ENCODE measurements at regions not wholly inside any gene's neighbourhood (a gene's known extent, or its start where the extent isn't known, plus 50 kb on each side); places are given as distances from the start of the nearest gene placed in this dataset.
A peak's percentile ranks its signal among the peaks of the same experiment; 100 is the strongest.
"Not testable (repeated sequence)": the region's sequence is repeated elsewhere in the genome, so short reads cannot be mapped to it uniquely, and the experiment has no call there.

DNA sequence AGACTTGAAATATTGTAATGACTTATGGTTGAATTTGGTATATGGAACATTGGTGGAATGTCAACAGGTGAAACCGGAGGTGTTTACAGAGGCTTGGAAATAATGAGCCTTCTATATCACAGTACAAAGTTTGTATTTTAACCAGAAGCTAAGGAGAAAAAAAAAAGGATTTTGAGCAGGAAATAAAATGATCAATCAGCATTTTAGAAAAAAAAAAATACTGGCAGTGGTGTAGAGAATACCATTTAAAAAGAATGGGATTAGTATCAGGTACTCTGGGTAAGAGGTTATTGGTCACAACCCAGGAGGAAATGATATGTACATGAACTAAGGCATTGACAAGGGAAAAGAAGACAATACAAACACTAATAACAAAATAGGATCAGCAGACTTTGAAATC is 587.1 kb upstream of the HTR2C start:
- DNase-seq: no peak

DNA sequence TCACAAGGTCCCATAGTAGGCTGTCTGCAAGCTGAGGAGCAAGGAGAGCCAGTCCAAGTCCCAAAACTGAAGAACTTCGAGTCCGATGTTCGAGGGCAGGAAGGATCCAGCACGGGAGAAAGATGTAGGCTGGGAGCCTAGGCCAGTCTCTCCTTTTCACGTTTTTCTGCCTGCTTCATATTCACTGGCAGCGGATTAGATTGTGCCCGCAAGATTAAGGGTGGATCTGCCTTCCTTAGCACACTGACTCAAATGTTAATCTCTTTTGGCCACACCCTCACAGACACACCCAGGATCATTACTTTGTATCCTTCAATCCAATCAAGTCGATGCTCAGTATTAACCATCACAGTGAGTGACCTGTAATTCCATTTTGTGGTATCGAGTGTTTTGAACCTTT is 592.2 kb upstream of the HTR2C start:
- DNase-seq: not testable (repeated sequence)

DNA sequence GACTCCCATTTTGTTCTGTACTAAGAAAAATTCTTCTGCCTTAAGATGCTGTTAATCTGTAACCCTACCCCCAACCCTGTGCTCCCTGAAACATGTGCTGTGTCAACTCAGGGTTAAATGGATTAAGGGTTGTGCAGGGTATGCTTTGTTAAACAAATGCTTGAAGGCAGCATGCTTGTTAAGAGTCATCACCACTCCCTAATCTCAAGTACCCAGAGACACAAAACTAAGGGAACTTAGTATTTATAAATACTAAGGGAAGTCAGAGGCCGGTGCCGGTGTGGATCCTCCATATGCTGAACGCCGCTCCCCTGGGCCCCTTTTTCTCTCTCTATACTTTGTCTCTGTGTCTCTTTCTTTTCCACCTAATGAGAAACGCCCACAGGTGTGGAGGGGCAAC is 593.2 kb upstream of the HTR2C start:
- not testable (repeated sequence) for DNase-seq

DNA sequence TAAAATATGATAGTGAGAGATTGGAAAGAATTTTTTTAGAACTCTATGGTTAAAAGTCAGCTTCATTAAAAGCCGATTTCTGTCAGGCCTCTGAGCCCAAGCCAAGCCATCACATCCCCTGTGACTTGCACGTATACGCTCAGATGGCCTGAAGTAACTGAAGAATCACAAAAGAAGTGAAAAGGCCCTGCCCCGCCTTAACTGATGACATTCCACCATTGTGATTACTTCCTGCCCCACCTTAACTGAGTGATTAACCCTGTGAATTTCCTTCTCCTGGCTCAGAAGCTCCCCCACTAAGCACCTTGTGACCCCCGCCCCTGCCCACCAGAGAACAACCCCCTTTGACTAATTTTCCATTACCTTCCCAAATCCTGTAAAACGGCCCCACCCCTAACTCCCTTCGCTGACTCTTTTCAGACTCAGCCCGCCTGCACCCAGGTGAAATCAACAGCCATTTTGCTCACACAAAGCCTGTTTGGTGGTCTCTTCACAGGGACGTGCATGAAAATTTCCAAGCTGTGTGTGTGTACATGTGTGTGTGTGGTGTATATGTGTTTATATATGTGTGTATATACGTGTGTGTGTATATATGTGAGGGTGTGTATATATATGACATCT is 595.5 kb upstream of the HTR2C start:
- DNase-seq: not testable (repeated sequence)

DNA sequence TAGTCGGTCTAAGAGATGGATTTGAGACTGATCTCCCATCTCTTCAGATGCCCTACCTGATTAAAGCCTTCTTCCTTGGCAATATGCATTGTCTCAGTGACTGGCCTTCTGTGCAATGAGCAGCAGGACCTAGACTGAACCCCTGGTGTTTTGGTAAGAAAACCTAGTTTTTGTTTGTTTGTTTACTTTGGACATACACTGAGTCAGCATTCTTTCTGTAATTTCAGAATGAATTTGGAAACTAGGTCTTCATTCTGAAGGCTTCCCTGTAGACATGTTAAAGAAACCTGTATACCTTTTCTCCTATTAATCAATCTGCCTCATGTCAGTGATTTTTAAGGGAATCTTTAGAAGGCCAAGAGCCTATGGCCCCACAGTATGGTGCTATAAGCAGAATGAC is 597.5 kb upstream of the HTR2C start:
- no peak for DNase-seq

DNA sequence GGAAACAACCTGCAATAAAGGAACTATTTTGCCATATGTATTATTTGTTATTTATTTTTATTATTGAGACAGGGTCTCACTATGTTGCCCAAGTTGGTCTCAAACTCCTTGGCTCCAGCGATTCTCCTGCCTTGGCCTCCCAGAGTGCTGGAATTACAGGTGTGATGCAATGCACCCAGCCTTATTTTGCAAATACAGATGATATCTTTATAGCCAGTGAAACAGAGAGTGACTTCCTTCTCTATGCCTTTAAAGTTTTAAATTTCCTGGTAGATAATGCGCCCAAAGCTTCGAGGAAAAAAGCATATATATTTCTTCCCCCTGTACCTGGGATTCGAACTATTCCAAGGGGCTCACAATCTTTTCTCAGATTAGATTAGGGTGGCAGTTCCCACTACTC is 601.1 kb upstream of the HTR2C start:
- DNase-seq: no peak

DNA sequence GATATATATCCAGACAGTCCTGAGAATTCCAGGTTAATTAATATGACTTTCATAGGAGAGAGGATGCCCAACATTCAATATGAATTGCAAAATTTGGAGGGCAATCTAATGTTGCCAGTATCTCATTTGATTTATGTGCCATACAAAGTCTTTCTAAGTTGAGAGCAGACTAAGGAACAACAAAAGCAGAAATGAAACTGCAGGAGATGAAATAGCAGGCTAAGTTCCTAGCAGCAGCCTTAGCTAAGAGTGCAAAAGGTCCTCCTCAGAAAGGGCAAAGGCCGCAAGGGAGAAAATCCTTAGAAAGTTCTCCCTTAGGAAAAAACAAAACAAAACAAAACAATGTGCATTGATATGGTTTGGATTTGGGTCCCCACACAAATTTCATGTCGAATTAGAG is 602.9 kb upstream of the HTR2C start:
- DNase-seq: no peak

DNA sequence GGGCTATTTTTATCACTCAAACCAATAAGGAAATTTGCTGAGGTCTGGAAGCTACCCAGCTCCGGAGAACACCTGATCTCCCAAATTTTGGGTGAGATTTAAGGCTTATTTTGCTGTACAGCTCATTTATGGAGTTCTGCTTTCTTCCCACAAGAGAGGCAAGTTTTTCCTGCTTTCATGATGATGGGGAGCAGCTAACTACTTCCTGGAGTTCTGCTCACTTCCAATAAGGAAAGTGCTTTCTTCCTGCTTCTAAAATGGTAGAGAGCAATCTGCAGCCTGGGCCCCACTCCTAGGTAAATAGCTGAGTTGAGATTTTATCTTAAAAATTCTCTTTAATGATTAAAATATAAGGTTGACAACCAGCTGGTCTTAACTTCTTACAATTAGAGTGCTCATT is 606.0 kb upstream of the HTR2C start:
- no peak for DNase-seq

DNA sequence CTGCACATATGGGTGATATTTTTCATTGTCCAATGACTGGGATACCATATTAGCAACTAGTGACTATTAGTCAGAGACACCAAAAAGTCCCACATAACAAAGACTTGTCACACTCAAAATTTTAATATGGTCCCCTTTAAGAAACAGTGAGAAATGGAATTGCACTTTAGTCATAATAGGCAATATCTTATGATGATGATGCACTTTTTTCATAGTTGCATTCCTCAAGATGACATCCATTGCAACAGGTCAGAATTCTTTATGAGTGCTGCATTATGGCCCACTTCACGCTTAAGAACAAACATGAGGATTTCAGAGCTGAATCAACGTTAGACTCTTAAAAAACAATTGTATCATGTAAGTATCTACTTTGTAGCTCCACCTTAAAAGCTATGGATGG is 608.4 kb upstream of the HTR2C start:
- no peak for DNase-seq

DNA sequence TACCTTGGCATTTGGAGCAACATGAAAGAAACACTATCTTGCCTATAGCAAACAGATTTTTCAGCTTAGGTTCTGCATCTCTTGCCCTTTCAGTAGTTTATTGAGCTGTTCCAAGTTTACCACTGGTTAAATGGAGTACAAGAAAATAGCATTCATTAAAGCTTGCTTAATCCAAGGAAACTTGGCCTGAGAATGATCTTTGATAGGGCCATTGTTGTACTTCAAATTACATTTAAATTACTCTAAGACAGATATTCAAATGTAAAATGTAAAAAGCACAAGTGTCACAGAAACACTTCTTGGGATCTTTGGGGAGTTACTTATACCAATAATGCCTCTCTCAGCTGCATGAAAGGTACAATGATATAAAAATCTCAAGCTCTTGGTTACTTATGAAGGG is 609.0 kb upstream of the HTR2C start:
- DNase-seq: no peak

DNA sequence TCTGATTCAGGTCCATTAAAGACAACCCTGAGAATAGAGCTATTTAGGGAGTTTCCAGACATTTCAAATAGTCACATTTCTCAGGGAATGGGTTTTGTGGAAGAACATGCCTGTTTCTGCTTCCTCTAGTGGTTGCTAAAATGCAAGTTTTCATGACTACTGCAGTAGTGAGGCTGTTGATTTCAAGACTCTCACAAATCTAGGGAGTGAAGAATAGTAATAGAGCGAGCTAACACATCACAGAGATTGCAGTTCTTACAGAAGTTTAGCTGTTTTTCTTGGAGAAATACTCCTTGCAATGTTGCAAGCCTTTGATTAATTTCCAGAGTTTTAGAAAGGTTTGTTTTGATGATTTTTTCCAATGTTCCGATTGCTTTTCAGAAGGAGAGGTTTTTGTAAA is 610.2 kb upstream of the HTR2C start:
- no peak for DNase-seq

DNA sequence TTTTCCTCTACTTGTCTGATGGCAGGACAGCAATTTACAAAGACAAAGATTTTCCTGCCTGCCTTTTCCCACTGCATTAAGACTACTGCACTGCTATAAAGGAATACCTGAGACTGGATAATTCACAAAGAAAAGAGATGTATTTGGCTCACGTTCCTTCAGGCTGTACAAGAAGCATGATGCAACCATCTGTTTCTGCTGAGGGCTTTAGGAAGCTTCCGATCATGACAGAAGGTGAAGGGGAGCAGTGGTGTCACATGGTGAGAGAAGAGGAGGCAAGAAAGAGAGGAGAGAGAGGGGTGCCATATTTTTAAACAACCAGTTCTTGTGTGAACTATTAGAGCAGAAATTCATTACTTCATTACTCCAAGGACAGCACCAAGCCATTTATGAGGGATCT is 617.1 kb upstream of the HTR2C start:
- DNase-seq: no peak

DNA sequence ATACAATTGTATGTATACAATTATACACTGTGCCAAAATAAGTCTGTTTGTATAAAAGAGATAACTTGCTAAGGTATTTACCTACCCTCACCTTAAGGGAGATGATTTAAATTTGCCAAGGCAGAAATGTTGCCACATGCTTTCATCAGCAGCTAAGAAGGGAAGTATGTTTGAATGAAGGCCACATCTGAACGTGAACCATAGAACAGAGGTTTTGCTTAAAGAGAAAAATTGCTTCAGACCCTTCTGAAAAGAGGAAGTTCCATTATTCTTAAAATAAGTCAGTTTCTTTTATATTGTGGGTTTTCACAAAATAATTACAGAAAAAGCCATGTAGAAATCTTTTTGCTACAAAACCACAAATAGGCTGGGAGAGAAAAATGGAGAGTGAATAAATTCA is 621.5 kb upstream of the HTR2C start:
- no peak for DNase-seq

DNA sequence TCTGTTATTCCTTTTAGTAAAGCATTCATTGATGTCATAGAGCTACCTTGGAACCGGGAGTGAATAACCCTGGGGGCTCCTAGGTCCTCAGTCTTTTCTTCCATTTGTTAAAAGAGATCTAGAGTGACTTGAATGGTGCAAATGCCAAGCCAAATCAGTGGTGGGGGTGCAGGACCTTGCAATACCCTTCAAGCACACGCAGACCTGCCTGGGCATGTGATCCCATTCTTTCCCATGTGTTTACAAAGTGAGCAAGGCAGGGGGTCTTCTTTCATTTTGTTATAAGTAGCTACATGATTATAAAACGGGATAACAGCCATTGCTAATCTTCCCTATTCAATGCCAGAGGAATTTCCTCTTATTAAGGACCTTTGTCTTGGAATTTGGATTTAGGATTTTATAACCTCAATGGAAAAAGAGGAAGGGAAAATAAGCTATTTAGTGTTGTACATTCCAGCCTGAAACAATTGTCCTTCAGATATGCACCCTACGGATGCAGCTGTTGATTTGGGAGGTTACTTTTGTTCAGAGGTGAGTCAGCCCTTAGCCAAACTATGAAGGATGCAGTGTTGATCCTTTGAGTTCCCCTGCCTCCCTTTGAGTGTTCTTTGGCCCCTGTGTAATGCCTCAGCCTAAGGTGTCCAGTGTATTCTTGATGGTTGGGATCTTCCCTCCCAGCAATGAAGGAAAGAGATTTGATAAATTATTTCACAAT is 623.8 kb upstream of the HTR2C start:
- no peak for DNase-seq

DNA sequence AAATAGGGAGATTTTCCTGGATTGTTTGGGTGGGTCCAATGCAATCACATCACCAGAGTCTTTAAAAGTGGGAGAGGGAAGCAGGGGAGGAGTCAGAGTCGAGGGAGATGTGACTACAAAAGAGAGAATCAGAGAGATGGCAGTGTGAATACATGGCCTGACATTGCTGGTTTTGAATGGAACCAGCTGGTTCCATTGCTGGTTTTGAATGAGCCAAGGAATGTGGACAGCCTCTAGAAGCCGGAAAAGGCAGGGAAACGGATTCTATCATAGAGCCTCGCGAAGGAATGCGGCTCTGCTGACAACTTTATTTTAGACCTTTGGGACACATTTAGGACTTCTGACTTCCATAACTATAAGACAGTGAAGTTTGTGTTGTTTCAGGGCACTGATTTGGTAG is 627.0 kb upstream of the HTR2C start:
- DNase-seq: no peak

DNA sequence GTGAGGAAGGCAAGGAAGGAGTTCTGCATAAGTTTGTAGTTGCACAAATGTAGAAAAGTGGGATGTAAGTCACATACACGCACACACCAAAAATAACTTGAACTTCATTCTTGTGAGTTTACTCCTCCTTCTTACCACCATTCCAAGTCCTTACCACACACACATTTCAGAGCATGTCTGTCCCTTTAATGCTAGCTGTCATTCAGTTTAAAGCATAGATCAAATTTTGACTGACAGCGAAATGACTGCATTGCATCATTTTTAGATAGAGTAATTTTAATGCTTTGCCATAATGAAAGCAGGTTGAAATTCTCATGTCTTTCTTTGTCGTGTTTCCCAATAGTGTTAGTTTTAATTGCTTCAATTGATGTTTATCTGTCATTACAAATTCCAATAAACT is 629.6 kb upstream of the HTR2C start:
- no peak for DNase-seq

DNA sequence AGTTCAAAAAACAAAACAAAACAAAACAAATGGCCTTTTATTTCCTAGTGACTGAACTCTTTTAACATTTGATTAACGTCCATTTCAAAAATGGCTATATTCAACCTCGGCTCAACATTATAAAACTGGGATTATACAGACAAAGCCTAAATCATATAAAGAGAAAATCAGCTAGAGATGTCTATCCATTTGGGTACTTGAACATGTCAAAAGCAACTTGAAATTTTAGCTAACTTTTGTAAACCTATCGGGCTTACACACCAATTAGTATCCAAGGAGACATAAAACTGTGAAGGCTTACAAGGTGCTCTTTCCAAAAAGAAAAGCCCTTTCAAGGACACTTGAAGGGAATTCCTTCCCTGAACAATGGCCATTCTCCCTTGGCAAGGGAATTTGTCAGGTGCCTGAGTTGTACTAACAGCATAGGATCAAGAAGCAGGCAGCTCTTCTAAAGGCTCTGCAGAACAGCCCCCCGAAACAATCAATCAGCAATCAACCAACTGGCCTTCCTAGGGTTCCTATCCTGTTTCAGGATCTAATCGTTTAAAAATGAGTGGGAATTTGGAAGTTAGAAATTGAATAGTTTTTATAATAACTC is 633.7 kb upstream of the HTR2C start:
- DNase-seq: no peak

DNA sequence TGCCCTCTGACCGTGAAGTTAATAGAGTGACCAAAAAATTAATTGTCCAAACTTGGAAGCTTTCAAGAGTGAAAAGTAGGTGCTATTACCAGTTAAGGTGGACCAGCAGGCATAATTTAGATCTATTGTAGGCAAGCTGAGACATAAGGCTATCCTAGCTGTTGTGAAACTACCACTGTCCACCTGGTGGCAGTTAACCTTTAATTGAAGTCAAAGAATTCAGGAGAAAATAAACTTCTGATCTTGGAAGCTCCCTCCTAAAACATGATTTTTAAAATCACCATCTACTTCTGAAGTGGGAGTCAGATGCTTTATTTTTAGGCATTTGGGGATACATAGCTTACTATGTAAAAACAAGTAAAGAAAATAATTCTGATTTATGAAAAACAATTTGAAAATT is 636.3 kb upstream of the HTR2C start:
- no peak for DNase-seq

DNA sequence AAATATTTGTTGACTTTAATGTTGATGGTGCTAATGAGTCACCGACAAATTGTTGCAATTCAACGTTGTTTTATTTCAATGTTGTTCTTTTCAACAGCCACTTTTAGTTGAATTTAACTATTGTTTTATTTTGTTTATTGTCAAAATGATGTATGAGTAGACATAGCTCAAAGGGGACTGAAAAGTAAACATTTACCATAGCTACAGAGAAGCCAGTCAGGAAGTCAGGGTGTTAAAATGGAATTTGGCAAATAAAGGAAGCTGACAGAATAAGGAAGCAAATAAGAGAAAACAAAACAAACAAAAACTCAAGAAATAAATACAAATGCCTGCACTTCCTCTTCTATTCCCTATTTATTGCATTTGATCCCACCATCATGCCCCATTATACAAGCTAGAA is 648.4 kb upstream of the HTR2C start:
- DNase-seq: no peak

DNA sequence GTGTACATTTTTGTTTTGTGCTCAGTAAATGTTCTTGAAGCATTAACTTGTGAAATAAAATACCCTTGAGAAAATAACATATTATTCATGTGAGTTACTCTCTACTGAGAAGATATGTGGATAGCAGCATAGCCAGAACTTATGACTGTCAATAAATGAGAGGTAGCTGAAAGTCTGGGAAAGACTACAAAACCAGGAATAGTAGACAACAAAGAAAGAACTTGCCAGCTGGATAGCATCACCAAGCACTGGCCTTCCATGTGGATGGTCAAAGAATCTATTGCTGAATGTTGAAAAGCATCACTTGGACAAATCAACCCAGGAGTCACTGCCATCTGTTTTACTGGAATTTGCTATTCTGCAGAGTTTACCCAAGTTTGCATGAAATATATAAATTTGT is 650.0 kb upstream of the HTR2C start:
- DNase-seq: peak in 1 of 2 donors; percentile 0

DNA sequence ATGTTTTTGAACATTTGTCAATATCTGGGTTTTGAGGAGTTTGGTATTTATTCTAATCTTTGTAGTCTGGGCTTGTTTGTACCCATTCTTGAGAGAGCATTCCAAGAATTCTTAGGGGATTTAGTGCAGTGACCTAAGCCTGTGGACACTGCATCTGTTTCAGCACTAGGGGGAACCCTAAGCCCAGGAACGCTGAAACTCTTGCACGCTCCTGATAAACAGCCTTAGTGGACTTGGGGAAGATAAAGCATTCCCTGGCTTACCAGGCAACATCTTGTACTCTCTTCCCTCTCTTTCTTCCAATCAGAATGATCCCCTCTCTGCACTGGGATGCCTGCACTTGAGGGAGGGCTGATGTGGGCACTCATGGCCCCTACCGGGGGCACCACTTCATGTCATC is 654.9 kb upstream of the HTR2C start:
- DNase-seq: no peak

DNA sequence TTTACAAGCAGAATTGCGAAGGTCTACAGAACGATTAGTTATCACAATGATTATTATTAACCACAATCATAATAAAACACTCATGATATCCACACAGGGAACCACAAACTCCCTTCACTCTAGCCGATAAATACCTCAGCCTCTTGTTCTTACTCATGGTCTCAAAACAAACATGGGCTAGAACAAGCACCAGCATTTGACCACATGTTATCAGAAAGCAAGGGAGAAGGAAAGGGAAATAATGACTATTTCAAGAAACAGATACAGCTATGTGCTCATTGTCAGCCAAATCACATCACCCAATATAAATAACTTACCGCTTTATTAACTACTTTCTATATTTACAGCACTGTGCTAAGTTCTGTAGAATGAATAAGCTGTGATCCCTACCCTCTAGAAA is 663.2 kb upstream of the HTR2C start:
- no peak for DNase-seq

DNA sequence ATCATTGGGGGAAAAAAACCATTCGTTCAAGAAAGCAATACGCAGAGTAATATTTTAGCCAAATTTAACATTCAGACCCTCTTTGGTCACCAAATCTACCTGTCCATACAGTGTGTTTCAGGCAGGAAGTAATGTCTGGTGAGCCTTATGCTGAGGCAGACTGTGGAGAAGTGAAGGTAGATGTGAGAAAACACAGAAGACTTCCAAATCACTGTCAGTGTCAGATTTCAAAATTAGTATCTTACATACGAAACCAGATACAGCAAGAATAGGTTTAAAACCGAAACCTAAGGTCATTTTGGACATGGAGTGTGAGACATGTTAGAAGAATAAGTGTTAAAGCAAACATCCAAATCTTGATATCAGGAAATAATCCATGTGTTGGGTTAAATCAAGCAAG is 664.5 kb upstream of the HTR2C start:
- DNase-seq: no peak

DNA sequence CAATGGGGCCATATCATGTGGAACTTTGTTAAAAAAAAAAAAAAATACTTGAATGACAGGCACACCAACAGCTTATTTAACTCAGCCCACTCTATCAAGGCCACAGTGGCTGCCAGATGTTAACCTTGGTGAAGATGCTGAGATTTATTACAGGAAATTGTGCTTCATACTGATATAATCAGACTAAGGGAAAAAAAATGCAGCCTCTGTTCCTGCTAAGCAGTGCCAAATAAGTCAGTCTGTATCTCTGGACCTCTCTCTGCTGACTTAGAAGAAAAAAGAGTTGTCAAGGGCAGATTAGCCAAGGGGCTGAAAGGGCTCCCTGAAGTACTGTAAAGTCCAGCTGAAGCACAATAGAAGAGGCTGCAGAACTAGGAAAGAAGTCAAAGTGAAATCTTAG is 677.7 kb upstream of the HTR2C start:
- DNase-seq: no peak

DNA sequence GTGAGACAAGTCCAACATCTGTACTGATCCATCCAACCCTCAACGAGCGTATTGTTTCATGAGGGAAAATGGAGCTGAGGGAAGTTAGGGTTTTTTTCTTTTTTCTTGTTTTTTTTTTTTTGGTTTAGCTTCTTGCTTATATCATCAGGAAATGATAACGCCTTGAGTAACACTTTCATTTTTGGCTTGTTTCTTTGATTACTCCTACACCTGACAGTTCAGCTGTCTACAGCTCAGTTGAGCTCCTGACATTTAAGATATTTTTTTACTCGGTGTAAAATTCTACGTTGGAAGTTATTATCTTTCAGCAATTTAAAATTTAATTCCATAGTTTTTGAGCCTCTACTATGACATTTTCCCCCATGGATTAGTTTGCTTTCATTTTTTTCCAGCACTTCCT is 691.0 kb upstream of the HTR2C start:
- no peak for DNase-seq

Measured in hippocampal formation (tissue), 2 donors.